PC-3 (cell line): ENCODE measurements at regions not wholly inside any gene's neighbourhood (a gene's known extent, or its start where the extent isn't known, plus 50 kb on each side); places are given as distances from the start of the nearest gene placed in this dataset.

Experiments
- ATAC-seq: fragments of 200-7000 bp; cut with Tn5 transposase; 2 replicates; pipeline ENCODE4 v1.9.1; 2020; ENCODE audit warnings: mild to moderate bottlenecking, moderate library complexity
- BruUV-seq: library from RNA; stranded (reverse); fragments of 400-500 nt; replicated peaks from 2 replicates; lab custom pipeline; 2021; lab: Mats Ljungman, UMichigan
- CTCF ChIA-PET: fragments of 300-600 bp; sonication (Branson Sonifier 250); formaldehyde crosslinking; loops from one replicate; lab custom pipeline; 2022; ENCODE audit warnings: antibody characterized with exemption; lab: Charles Lee
- POLR2A ChIA-PET: fragments of 300-600 bp; sonication (Branson Sonifier 250); formaldehyde crosslinking; loops from one replicate; lab custom pipeline; 2022; ENCODE audit warnings: antibody characterized with exemption; ENCODE audit not compliant: unreplicated experiment; lab: Charles Lee
- DNase-seq: peaks from one replicate; pipeline ENCODE4 v3.0.0-alpha.2; 2015
- H2AFZ ChIP-seq: fragments of 300-600 bp; sonication (generic); 2 replicates; pipeline ENCODE4 v1.6.0; 2016; ENCODE audit warnings: antibody characterized with exemption, low read length
- H3F3A ChIP-seq: fragments of 300-600 bp; sonication (generic); one replicate; pipeline ENCODE4 v1.6.0; 2017; ENCODE audit warnings: antibody characterized with exemption, low read length, control low read depth, mild to moderate bottlenecking; ENCODE audit not compliant: unreplicated experiment
- H3K27ac ChIP-seq: fragments of 300-600 bp; sonication (generic); 2 replicates; pipeline ENCODE4 v1.5.1; 2016; ENCODE audit warnings: mild to moderate bottlenecking, low read length
- H3K27me3 ChIP-seq: fragments of 300-600 bp; sonication (generic); 2 replicates; pipeline ENCODE4 v1.6.1; 2016; ENCODE audit warnings: low read length, mixed read lengths
- H3K36me3 ChIP-seq: fragments of 300-600 bp; sonication (generic); 2 replicates; pipeline ENCODE4 v1.6.1; 2016; ENCODE audit warnings: low read depth, mixed run types, low read length, mixed read lengths
- H3K4me1 ChIP-seq: fragments of 300-600 bp; sonication (generic); 2 replicates; pipeline ENCODE4 v1.5.1; 2016; ENCODE audit warnings: low read length; ENCODE audit not compliant: insufficient read depth
- H3K4me2 ChIP-seq: fragments of 300-600 bp; sonication (generic); 2 replicates; pipeline ENCODE4 v1.6.0; 2016; ENCODE audit warnings: low read length
- H3K4me3 ChIP-seq: fragments of 300-600 bp; sonication (generic); 2 replicates; pipeline ENCODE4 v1.5.1; 2016; ENCODE audit warnings: mild to moderate bottlenecking, low read length, mixed read lengths
- H3K79me2 ChIP-seq: fragments of 300-600 bp; sonication (generic); 2 replicates; pipeline ENCODE4 v1.6.1; 2017; ENCODE audit warnings: low read length, mixed read lengths
- H3K9ac ChIP-seq: fragments of 300-600 bp; sonication (generic); 2 replicates; pipeline ENCODE4 v1.6.0; 2016; ENCODE audit warnings: mild to moderate bottlenecking, low read length
- H3K9me2 ChIP-seq: fragments of 300-600 bp; sonication (generic); replicated peaks from 2 replicates; pipeline ENCODE4 v1.6.1; 2016; ENCODE audit warnings: mixed run types, low read length, mixed read lengths
- H3K9me3 ChIP-seq: fragments of 300-600 bp; sonication (generic); 2 replicates; pipeline ENCODE4 v1.6.1; 2016; ENCODE audit warnings: low read length, mixed read lengths
- H4K20me1 ChIP-seq: fragments of 300-600 bp; sonication (generic); 2 replicates; pipeline ENCODE4 v1.6.1; 2016; ENCODE audit warnings: low read length, mixed read lengths
- CTCF ChIP-seq: fragments of 300-600 bp; sonication (generic); conservative IDR thresholded peaks from 2 replicates; pipeline ENCODE4 v1.5.1; 2017; ENCODE audit warnings: antibody characterized with exemption, low read depth, mild to moderate bottlenecking, low read length
- EZH2 ChIP-seq: fragments of 300-600 bp; sonication (generic); IDR thresholded peaks from one replicate; pipeline ENCODE4 v1.6.1; 2017; ENCODE audit warnings: antibody characterized with exemption, mild to moderate bottlenecking, low read length; ENCODE audit not compliant: unreplicated experiment
- EZH2phosphoT487 ChIP-seq: fragments of 300-600 bp; sonication (generic); IDR thresholded peaks from 2 replicates; pipeline ENCODE4 v1.6.1; 2018; ENCODE audit warnings: mild to moderate bottlenecking, antibody characterized with exemption, low read length, borderline replicate concordance
- intact Hi-C: fragments of 100-400 bp; cut with micrococcal nuclease; formaldehyde crosslinking; loops from 2 replicates; pipeline ENCODE4 v1.9.0; 2023

GRCh38 chr15:95830281-95830680 is 500.2 kb upstream of the NR2F2 start:
- POLR2A ChIA-PET: no interaction called here
- no peaks in the 10 kb centered on the region for H3K9me3 ChIP-seq

DNA sequence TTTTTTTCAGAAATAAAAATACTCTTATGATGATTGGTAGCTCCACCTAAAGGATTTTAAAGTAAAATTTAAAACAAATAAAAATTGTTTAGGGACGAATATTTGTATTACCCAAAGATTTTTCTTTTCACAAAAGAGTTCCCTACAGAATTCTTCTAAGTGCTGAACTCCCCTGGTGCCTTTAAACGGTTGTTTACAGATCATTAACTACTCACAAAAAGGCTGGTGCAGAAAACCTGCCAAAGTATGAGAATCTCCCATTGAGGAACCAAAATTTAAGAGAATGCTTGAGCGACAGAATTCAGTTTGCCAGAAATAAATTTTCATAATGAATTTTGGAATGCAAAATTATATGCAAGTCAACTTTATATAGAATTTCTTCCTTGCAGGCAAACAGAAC is 497.8 kb upstream of the NR2F2 start:
- no peak overlapping the region for H3K9ac ChIP-seq
- no peak overlapping the region for H3K4me2 ChIP-seq
- H3K27ac ChIP-seq: no peak overlapping the region
- no peaks in the 10 kb centered on the region for H4K20me1 ChIP-seq
- H3K9me3 ChIP-seq: no peaks in the 10 kb centered on the region
- H3F3A ChIP-seq: no peaks in the 10 kb centered on the region
- H3K9me2 ChIP-seq: no peaks in the 10 kb centered on the region
- no peak overlapping the region for H2AFZ ChIP-seq
- POLR2A ChIA-PET: no interaction called here
- no peak overlapping the region for H3K4me3 ChIP-seq
- ATAC-seq (no peak), DNase-seq (no peak)
- no peaks in the 10 kb centered on the region for H3K4me1 ChIP-seq
- H3K36me3 ChIP-seq: no peaks in the 10 kb centered on the region
- CTCF ChIA-PET: interaction anchor here (0.6 kb wide), 1 partner anchor 268 kb away, joined by 5 read pairs; no protein-coding TSS in a partner anchor
- H3K79me2 ChIP-seq: no peaks in the 10 kb centered on the region
- no peaks in the 10 kb centered on the region for H3K27me3 ChIP-seq
- intact Hi-C loops: no loop called here
- BruUV-seq: no TSS peak
- TF ChIP-seq CTCF (no peak), EZH2phosphoT487 (no peak), EZH2 (no peak)

More at GRCh38 chr15:95830281-95830680, 500.2 kb upstream of the NR2F2 start:
- no TSS peak for BruUV-seq
- no peak for ATAC-seq
- Histone ChIP-seq H3K4me1 (no peaks in the 10 kb centered on the region), H3F3A (no peaks in the 10 kb centered on the region), H3K9me2 (no peaks in the 10 kb centered on the region), H3K4me3 (no peak overlapping the region), H3K36me3 (no peaks in the 10 kb centered on the region), H4K20me1 (no peaks in the 10 kb centered on the region), H2AFZ (no peak overlapping the region), H3K79me2 (no peaks in the 10 kb centered on the region), H3K9ac (no peak overlapping the region), H3K4me2 (no peak overlapping the region), H3K27me3 (no peaks in the 10 kb centered on the region), H3K27ac (no peak overlapping the region)
- intact Hi-C loops: no loop called here
- TF ChIP-seq CTCF: no peak
- no peak for TF ChIP-seq EZH2phosphoT487
- no peak for TF ChIP-seq EZH2
- no peak for DNase-seq
- CTCF ChIA-PET: no interaction called here

- H3K4me2 ChIP-seq: no peak overlapping the region
- H3F3A ChIP-seq: no peaks in the 10 kb centered on the region
- H3K36me3 ChIP-seq: no peaks in the 10 kb centered on the region
- no peaks in the 10 kb centered on the region for H3K79me2 ChIP-seq
- H4K20me1 ChIP-seq: no peaks in the 10 kb centered on the region
- no peaks in the 10 kb centered on the region for H3K9me3 ChIP-seq
- POLR2A ChIA-PET: no interaction called here
- BruUV-seq: no TSS peak
- no peak overlapping the region for H3K4me3 ChIP-seq
- no peaks in the 10 kb centered on the region for H3K27me3 ChIP-seq
- ATAC-seq (no peak), DNase-seq (no peak)
- H2AFZ ChIP-seq: no peak overlapping the region
- H3K9ac ChIP-seq: no peak overlapping the region
- H3K27ac ChIP-seq: no peak overlapping the region
- no peaks in the 10 kb centered on the region for H3K9me2 ChIP-seq
- CTCF ChIA-PET: no interaction called here
- intact Hi-C loops: no loop called here
- no peak for TF ChIP-seq EZH2
- TF ChIP-seq EZH2phosphoT487: no peak
- TF ChIP-seq CTCF: no peak
- no peaks in the 10 kb centered on the region for H3K4me1 ChIP-seq
These were observed 496.3 kb upstream of the NR2F2 start for GRCh38 chr15:95834028-95834804.
